ENCODE measurements at regions not wholly inside any gene's neighbourhood (a gene's known extent, or its start where the extent isn't known, plus 50 kb on each side); places are given as distances from the start of the nearest gene placed in this dataset.
"Not testable (repeated sequence)": the region's sequence is repeated elsewhere in the genome, so short reads cannot be mapped to it uniquely, and the experiment has no call there.

GRCh38 chr18:76721207-76721996 is 101.0 kb upstream of the ZNF236 start:
- DNase-seq (ENCODE audit: low read depth, low spot score), result peak; percentile 10

GRCh38 chr18:76720683-76721082 is 101.7 kb upstream of the ZNF236 start:
- no peak for DNase-seq (ENCODE audit: low read depth, low spot score)

GRCh38 chr18:76715012-76715610 is 107.2 kb upstream of the ZNF236 start:
- DNase-seq (ENCODE audit: low read depth, low spot score), result no peak

GRCh38 chr18:76713432-76713831 is 108.9 kb upstream of the ZNF236 start:
- no peak for DNase-seq (ENCODE audit: low read depth, low spot score)

- DNase-seq (ENCODE audit: low read depth, low spot score), result no peak
These were observed 109.7 kb upstream of the ZNF236 start for GRCh38 chr18:76712511-76713140.

- DNase-seq (ENCODE audit: low read depth, low spot score), result no peak
These were observed 111.5 kb upstream of the ZNF236 start for GRCh38 chr18:76710646-76711520.

- DNase-seq (ENCODE audit: low read depth, low spot score), result peak; percentile 16
These were observed 112.4 kb upstream of the ZNF236 start for GRCh38 chr18:76709659-76710645.

GRCh38 chr18:76708722-76709353 is 113.5 kb upstream of the ZNF236 start:
- no peak for DNase-seq (ENCODE audit: low read depth, low spot score)

- no peak for DNase-seq (ENCODE audit: low read depth, low spot score)
These were observed 114.2 kb upstream of the ZNF236 start for GRCh38 chr18:76708071-76708721.

GRCh38 chr18:76707534-76707933 is 114.8 kb upstream of the ZNF236 start:
- DNase-seq (ENCODE audit: low read depth, low spot score), result no peak

- not testable (repeated sequence) for DNase-seq (ENCODE audit: low read depth, low spot score)
These were observed 117.8 kb upstream of the ZNF236 start for GRCh38 chr18:76704589-76704988.

- no peak for DNase-seq (ENCODE audit: low read depth, low spot score)
These were observed 122.4 kb upstream of the ZNF236 start for GRCh38 chr18:76699923-76700322.

- no peak for DNase-seq (ENCODE audit: low read depth, low spot score)
These were observed 124.9 kb upstream of the ZNF236 start for GRCh38 chr18:76697441-76697901.

- no peak for DNase-seq (ENCODE audit: low read depth, low spot score)
These were observed 130.6 kb upstream of the ZNF236 start for GRCh38 chr18:76691800-76692199.

- DNase-seq (ENCODE audit: low read depth, low spot score), result no peak
These were observed 132.6 kb upstream of the ZNF236 start for GRCh38 chr18:76689646-76690264.

- no peak for DNase-seq (ENCODE audit: low read depth, low spot score)
These were observed 133.5 kb upstream of the ZNF236 start for GRCh38 chr18:76688724-76689472.

GRCh38 chr18:76687304-76687962 is 134.9 kb upstream of the ZNF236 start:
- no peak for DNase-seq (ENCODE audit: low read depth, low spot score)

GRCh38 chr18:76686737-76687231 is 135.6 kb upstream of the ZNF236 start:
- DNase-seq (ENCODE audit: low read depth, low spot score), result no peak
